ENCODE measurements at regions not wholly inside any gene's neighbourhood (a gene's known extent, or its start where the extent isn't known, plus 50 kb on each side); places are given as distances from the start of the nearest gene placed in this dataset.

DNA sequence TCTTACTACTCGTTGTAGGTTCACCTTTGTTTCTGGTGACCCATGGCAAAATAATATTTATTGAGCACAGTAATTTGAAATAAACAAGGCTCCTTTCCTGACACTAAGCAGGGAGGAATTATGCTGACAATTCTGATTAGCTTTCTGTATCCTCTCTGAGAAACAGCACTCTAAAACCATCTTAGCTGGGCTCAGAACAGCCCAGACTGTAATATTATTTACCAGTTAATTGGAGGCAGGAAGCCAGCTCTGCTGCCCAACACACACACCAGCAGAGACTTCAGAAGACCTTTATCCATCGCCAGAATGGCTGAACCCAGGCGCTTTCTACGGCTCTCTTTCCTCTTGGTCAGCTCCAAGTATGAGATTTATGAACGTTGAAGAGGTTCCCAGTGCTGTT is 77.6 kb upstream of the FMN2 start:
- no peak for DNase-seq (ENCODE audit: low read depth, low spot score)
- H3K27me3 Mint-ChIP-seq (ENCODE audit: low read depth) = peaks cover 2% of the 10 kb centered on the region
- H3K27ac Mint-ChIP-seq (ENCODE audit: unreplicated experiment) = no peak overlapping the region
- TF ChIP-seq CTCF (conservative IDR thresholded peaks at IDR 0.05) = no peak
- peaks cover 18% of the 10 kb centered on the region for H3K9me3 Mint-ChIP-seq
- H3K4me1 Mint-ChIP-seq = no peaks in the 10 kb centered on the region
- H3K4me3 Mint-ChIP-seq = no peak overlapping the region
- peaks cover 2% of the 10 kb centered on the region for H3K36me3 Mint-ChIP-seq (ENCODE audit: low read depth)

GRCh38 chr1:240018617-240019016 is 73.1 kb upstream of the FMN2 start:
- Mint-ChIP-seq H3K9me3 (peaks cover 17% of the 10 kb centered on the region), H3K27me3 (ENCODE audit: low read depth) (peaks cover 2% of the 10 kb centered on the region), H3K4me1 (no peaks in the 10 kb centered on the region), H3K36me3 (ENCODE audit: low read depth) (no peaks in the 10 kb centered on the region), H3K27ac (ENCODE audit: unreplicated experiment) (no peak overlapping the region), H3K4me3 (no peak overlapping the region)
- DNase-seq (ENCODE audit: low read depth, low spot score) = no peak
- TF ChIP-seq CTCF (conservative IDR thresholded peaks at IDR 0.05) = no peak

DNA sequence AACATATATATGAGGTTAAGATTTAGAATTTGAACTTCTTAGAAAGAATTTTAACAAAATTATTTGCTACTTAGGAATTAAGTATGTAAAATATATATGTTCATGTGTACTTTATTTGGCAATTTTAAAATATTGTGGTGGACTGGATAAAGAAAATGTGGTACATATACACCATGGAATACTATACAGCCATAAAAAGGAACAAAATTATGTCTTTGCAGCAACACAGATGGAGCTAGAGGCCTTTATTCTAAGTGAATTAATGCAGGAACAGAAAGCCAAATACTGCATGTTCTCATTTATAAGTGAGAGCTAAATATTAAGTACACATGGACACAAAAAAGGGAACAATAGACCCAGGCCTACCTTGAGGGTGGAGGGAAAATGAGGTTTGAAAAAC is 72.2 kb upstream of the FMN2 start:
- Mint-ChIP-seq H3K4me3 (no peak overlapping the region), H3K27ac (ENCODE audit: unreplicated experiment) (no peak overlapping the region), H3K4me1 (no peaks in the 10 kb centered on the region), H3K27me3 (ENCODE audit: low read depth) (peaks cover 2% of the 10 kb centered on the region), H3K36me3 (ENCODE audit: low read depth) (no peaks in the 10 kb centered on the region), H3K9me3 (peaks cover 17% of the 10 kb centered on the region)
- no peak for DNase-seq (ENCODE audit: low read depth, low spot score)
- TF ChIP-seq CTCF (conservative IDR thresholded peaks at IDR 0.05) = no peak

- peaks cover 17% of the 10 kb centered on the region for H3K9me3 Mint-ChIP-seq
- H3K36me3 Mint-ChIP-seq (ENCODE audit: low read depth) = no peaks in the 10 kb centered on the region
- H3K4me3 Mint-ChIP-seq = no peak overlapping the region
- no peak for DNase-seq (ENCODE audit: low read depth, low spot score)
- H3K27me3 Mint-ChIP-seq (ENCODE audit: low read depth) = peaks cover 3% of the 10 kb centered on the region
- no peaks in the 10 kb centered on the region for H3K4me1 Mint-ChIP-seq
- H3K27ac Mint-ChIP-seq (ENCODE audit: unreplicated experiment) = no peak overlapping the region
- TF ChIP-seq CTCF (conservative IDR thresholded peaks at IDR 0.05) = no peak
Measured at GRCh38 chr1:240020871-240021270, 70.8 kb upstream of the FMN2 start.

- H3K4me1 Mint-ChIP-seq = no peaks in the 10 kb centered on the region
- no peak for TF ChIP-seq CTCF (conservative IDR thresholded peaks at IDR 0.05)
- no peak for DNase-seq (ENCODE audit: low read depth, low spot score)
- H3K36me3 Mint-ChIP-seq (ENCODE audit: low read depth) = no peaks in the 10 kb centered on the region
- H3K27ac Mint-ChIP-seq (ENCODE audit: unreplicated experiment) = no peak overlapping the region
- peaks cover 17% of the 10 kb centered on the region for H3K9me3 Mint-ChIP-seq
- H3K27me3 Mint-ChIP-seq (ENCODE audit: low read depth) = peaks cover 3% of the 10 kb centered on the region
- H3K4me3 Mint-ChIP-seq = no peak overlapping the region
Measured at GRCh38 chr1:240021709-240022108, 70.0 kb upstream of the FMN2 start.

- no peak overlapping the region for H3K4me3 Mint-ChIP-seq
- H3K9me3 Mint-ChIP-seq = no peaks in the 10 kb centered on the region
- H3K4me1 Mint-ChIP-seq = no peaks in the 10 kb centered on the region
Measured at GRCh38 chr1:240027059-240027462, 64.6 kb upstream of the FMN2 start.

More at GRCh38 chr1:240027059-240027462, 64.6 kb upstream of the FMN2 start:
- Mint-ChIP-seq H3K27me3 (ENCODE audit: low read depth) (peaks cover 3% of the 10 kb centered on the region), H3K27ac (ENCODE audit: unreplicated experiment) (no peak overlapping the region), H3K36me3 (ENCODE audit: low read depth) (no peaks in the 10 kb centered on the region)
- peak; percentile 95 for TF ChIP-seq CTCF (conservative IDR thresholded peaks at IDR 0.05)
- DNase-seq (ENCODE audit: low read depth, low spot score) = peak; percentile 46
